SU-DHL-6 (cell line): ENCODE measurements at regions not wholly inside any gene's neighbourhood (a gene's known extent, or its start where the extent isn't known, plus 50 kb on each side); places are given as distances from the start of the nearest gene placed in this dataset.

Experiments
- CTCF ChIP-seq: fragments of 200-600 bp; sonication (generic); IDR thresholded peaks from one replicate; pipeline ENCODE4 v1.5.1; 2017; ENCODE audit warnings: antibody characterized with exemption, mild to moderate bottlenecking, low read length, moderate library complexity; ENCODE audit not compliant: insufficient read depth, poor library complexity, severe bottlenecking
- EZH2phosphoT487 ChIP-seq: fragments of 200-600 bp; sonication (generic), shearing (Covaris generic); conservative IDR thresholded peaks from 2 replicates; pipeline ENCODE4 v1.6.1; 2018; ENCODE audit warnings: mild to moderate bottlenecking, antibody characterized with exemption, low read length, moderate library complexity, mixed read lengths

DNA sequence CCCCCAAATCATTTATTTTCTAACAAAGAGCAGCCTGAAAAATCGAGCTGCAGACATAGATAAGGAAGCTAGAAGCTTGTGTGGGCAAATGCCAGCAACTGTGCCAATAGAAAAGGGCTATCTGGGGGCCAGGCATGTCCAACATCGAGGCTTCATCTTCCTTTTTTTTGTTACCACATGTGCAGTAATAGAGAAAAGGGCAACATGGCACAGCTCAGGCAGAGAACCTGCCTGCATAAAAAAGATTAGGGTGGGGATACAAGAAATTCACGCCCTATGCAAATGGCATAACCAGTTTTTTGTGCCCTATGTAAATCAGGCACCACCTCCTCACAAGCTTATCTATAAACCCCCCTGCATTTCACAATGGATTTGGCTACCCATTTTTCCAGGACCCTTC lies 60.4 kb upstream of the ABCC4 start:
- TF ChIP-seq EZH2phosphoT487 = no peak
- TF ChIP-seq CTCF = no peak
